ENCODE measurements at regions not wholly inside any gene's neighbourhood (a gene's known extent, or its start where the extent isn't known, plus 50 kb on each side); places are given as distances from the start of the nearest gene placed in this dataset.
"Not testable (repeated sequence)": the region's sequence is repeated elsewhere in the genome, so short reads cannot be mapped to it uniquely, and the experiment has no call there.

GRCh38 chr5:72584466-72584865 is 77.3 kb upstream of the ZNF366 start:
- H3K4me1 Mint-ChIP-seq (ENCODE audit: low read depth, unreplicated experiment) = no peaks in the 10 kb centered on the region
- H3K27ac Mint-ChIP-seq (ENCODE audit: unreplicated experiment) = no peak overlapping the region
- H3K36me3 Mint-ChIP-seq (ENCODE audit: insufficient read depth, unreplicated experiment) = no peaks in the 10 kb centered on the region
- intact Hi-C loops (cut with micrococcal nuclease; ENCODE audit: unreplicated experiment) = no loop called here
- H3K4me3 Mint-ChIP-seq (ENCODE audit: low read depth, unreplicated experiment) = no peak overlapping the region
- CTCF ChIA-PET = no interaction called here
- no TSS peak for BruUV-seq (replicated peaks)
- peaks cover 8% of the 10 kb centered on the region for H3K27me3 Mint-ChIP-seq (ENCODE audit: unreplicated experiment)
- TF ChIP-seq, protein P1, sequence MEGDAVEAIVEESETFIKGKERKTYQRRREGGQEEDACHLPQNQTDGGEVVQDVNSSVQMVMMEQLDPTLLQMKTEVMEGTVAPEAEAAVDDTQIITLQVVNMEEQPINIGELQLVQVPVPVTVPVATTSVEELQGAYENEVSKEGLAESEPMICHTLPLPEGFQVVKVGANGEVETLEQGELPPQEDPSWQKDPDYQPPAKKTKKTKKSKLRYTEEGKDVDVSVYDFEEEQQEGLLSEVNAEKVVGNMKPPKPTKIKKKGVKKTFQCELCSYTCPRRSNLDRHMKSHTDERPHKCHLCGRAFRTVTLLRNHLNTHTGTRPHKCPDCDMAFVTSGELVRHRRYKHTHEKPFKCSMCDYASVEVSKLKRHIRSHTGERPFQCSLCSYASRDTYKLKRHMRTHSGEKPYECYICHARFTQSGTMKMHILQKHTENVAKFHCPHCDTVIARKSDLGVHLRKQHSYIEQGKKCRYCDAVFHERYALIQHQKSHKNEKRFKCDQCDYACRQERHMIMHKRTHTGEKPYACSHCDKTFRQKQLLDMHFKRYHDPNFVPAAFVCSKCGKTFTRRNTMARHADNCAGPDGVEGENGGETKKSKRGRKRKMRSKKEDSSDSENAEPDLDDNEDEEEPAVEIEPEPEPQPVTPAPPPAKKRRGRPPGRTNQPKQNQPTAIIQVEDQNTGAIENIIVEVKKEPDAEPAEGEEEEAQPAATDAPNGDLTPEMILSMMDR (IDR thresholded peaks at IDR 0.05; ENCODE audit: unreplicated experiment) = no peak
- DNase-seq = no peak
- no peaks in the 10 kb centered on the region for H3K9me3 Mint-ChIP-seq (ENCODE audit: low read depth, unreplicated experiment)

DNA sequence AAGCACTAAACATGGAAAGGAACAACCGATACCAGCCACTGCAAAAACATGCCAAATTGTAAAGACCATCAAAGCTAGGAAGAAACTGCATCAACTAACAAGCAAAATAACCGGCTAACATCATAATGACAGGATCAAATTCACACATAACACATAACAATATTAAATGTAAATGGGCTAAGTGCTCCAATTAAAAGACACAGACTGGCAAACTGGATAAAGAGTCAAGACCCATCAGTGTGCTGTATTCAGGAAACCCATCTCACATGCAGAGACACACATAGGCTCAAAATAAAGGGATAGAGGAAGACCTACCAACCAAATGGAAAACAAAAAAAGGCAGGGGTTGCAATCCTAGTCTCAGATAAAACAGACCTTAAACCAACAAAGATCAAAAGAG is 72.1 kb upstream of the ZNF366 start:
- H3K27ac Mint-ChIP-seq (ENCODE audit: unreplicated experiment); intact Hi-C loops (cut with micrococcal nuclease; ENCODE audit: unreplicated experiment); H3K36me3 Mint-ChIP-seq (ENCODE audit: insufficient read depth, unreplicated experiment); CTCF ChIA-PET; H3K4me1 Mint-ChIP-seq (ENCODE audit: low read depth, unreplicated experiment); H3K4me3 Mint-ChIP-seq (ENCODE audit: low read depth, unreplicated experiment); DNase-seq; BruUV-seq (replicated peaks); H3K9me3 Mint-ChIP-seq (ENCODE audit: low read depth, unreplicated experiment): not testable (repeated sequence)
- H3K27me3 Mint-ChIP-seq (ENCODE audit: unreplicated experiment) = peaks cover 43% of the 10 kb centered on the region

GRCh38 chr5:72572236-72572765 is 65.1 kb upstream of the ZNF366 start:
- H3K36me3 Mint-ChIP-seq (ENCODE audit: insufficient read depth, unreplicated experiment) = no peaks in the 10 kb centered on the region
- DNase-seq = no peak
- H3K9me3 Mint-ChIP-seq (ENCODE audit: low read depth, unreplicated experiment) = no peaks in the 10 kb centered on the region
- TF ChIP-seq, protein P1 (IDR thresholded peaks at IDR 0.05; ENCODE audit: unreplicated experiment) = no peak
- no peak overlapping the region for H3K27ac Mint-ChIP-seq (ENCODE audit: unreplicated experiment)
- intact Hi-C loops (cut with micrococcal nuclease; ENCODE audit: unreplicated experiment) = no loop called here
- H3K4me3 Mint-ChIP-seq (ENCODE audit: low read depth, unreplicated experiment) = no peak overlapping the region
- H3K27me3 Mint-ChIP-seq (ENCODE audit: unreplicated experiment) = peaks cover 97% of the 10 kb centered on the region
- BruUV-seq (replicated peaks) = no TSS peak
- no peaks in the 10 kb centered on the region for H3K4me1 Mint-ChIP-seq (ENCODE audit: low read depth, unreplicated experiment)
- CTCF ChIA-PET = interaction anchor here (0.7 kb wide), 2 partner anchors 31 to 207 kb away, joined by 3 to 4 read pairs; no protein-coding TSS in a partner anchor

DNA sequence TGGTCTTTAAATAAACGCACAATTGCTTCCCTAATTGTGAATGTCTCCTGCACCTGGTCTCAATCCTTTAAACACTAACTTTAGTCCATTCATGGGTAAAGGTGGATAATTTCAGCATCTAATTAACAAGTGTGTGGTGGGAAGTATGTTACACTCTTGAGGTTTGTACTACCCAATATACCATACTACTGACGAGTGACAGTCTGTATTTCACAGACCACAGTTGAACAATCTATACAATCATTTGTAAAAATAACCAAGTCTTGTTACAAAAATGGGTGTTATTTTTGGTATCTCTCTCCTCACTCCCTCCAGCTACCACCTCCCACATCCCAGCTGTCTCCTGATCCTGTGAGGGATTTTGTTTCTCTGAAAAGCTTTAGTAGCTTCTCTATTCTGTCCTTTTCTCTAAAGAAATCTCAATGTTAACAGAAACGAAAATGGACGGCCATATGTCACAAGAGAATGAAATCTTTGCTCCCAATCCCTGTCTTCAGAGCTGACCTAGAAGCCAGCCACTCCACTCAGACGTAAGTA is 62.3 kb upstream of the ZNF366 start:
- Mint-ChIP-seq H3K4me3 (ENCODE audit: low read depth, unreplicated experiment) (no peak overlapping the region), H3K27me3 (ENCODE audit: unreplicated experiment) (peaks cover 96% of the 10 kb centered on the region), H3K27ac (ENCODE audit: unreplicated experiment) (no peak overlapping the region), H3K9me3 (ENCODE audit: low read depth, unreplicated experiment) (no peaks in the 10 kb centered on the region), H3K4me1 (ENCODE audit: low read depth, unreplicated experiment) (no peaks in the 10 kb centered on the region), H3K36me3 (ENCODE audit: insufficient read depth, unreplicated experiment) (no peaks in the 10 kb centered on the region)
- CTCF ChIA-PET = no interaction called here
- TF ChIP-seq, protein P1 (IDR thresholded peaks at IDR 0.05; ENCODE audit: unreplicated experiment) = no peak
- no peak for DNase-seq
- BruUV-seq (replicated peaks) = no TSS peak
- intact Hi-C loops (cut with micrococcal nuclease; ENCODE audit: unreplicated experiment) = no loop called here

GRCh38 chr5:72566746-72567145 is 59.5 kb upstream of the ZNF366 start:
- H3K4me1 Mint-ChIP-seq (ENCODE audit: low read depth, unreplicated experiment) = peaks cover 1% of the 10 kb centered on the region
- intact Hi-C loops (cut with micrococcal nuclease; ENCODE audit: unreplicated experiment) = no loop called here

More at GRCh38 chr5:72566746-72567145, 59.5 kb upstream of the ZNF366 start:
- TF ChIP-seq, protein P1 (IDR thresholded peaks at IDR 0.05; ENCODE audit: unreplicated experiment) = no peak
- Mint-ChIP-seq H3K4me3 (ENCODE audit: low read depth, unreplicated experiment) (no peak overlapping the region), H3K27ac (ENCODE audit: unreplicated experiment) (no peak overlapping the region), H3K27me3 (ENCODE audit: unreplicated experiment) (peaks cover 80% of the 10 kb centered on the region), H3K36me3 (ENCODE audit: insufficient read depth, unreplicated experiment) (no peaks in the 10 kb centered on the region), H3K9me3 (ENCODE audit: low read depth, unreplicated experiment) (peaks cover 2% of the 10 kb centered on the region)
- BruUV-seq (replicated peaks) = no TSS peak
- DNase-seq = no peak
- CTCF ChIA-PET = no interaction called here
